Suprapubic skin (tissue), 4 donors: ENCODE measurements at regions not wholly inside any gene's neighbourhood (a gene's known extent, or its start where the extent isn't known, plus 50 kb on each side); places are given as distances from the start of the nearest gene placed in this dataset.
A peak's percentile ranks its signal among the peaks of the same experiment; 100 is the strongest.
"Not testable (repeated sequence)": the region's sequence is repeated elsewhere in the genome, so short reads cannot be mapped to it uniquely, and the experiment has no call there.

Experiments
- DNase-seq, 2 donors: peaks; one replicate each; pipeline ENCODE4 v3.0.0-alpha.2; 2019; ENCODE audit warnings: low spot score in 2 of 2
- H3K27ac ChIP-seq: fragments of 200-600 bp; sonication (generic); one replicate; pipeline ENCODE4 v1.5.1; 2019
- H3K27me3 ChIP-seq: fragments of 200-600 bp; sonication (generic); one replicate; pipeline ENCODE4 v1.5.1; 2019
- H3K36me3 ChIP-seq: fragments of 200-600 bp; sonication (generic); one replicate; pipeline ENCODE4 v1.5.1; 2019
- H3K4me1 ChIP-seq: fragments of 200-600 bp; sonication (generic); one replicate; pipeline ENCODE4 v1.5.1; 2019
- H3K4me3 ChIP-seq: fragments of 200-600 bp; sonication (generic); one replicate; pipeline ENCODE4 v1.5.1; 2019; ENCODE audit warnings: mild to moderate bottlenecking
- H3K9me3 ChIP-seq: fragments of 200-600 bp; sonication (generic); one replicate; pipeline ENCODE4 v1.5.1; 2019
- EP300 ChIP-seq: sonication (generic); formaldehyde crosslinking; IDR thresholded peaks from one replicate; pipeline ENCODE4 v1.6.1; 2017; ENCODE audit warnings: antibody characterized with exemption
- POLR2A ChIP-seq, 2 donors: fragments of 450-650 bp; IDR thresholded peaks; one replicate each; pipeline ENCODE4 v1.6.1; 2017; ENCODE audit warnings: antibody characterized with exemption in 2 of 2, mild to moderate bottlenecking in 2 of 2, moderate library complexity in 2 of 2
- POLR2AphosphoS5 ChIP-seq, 3 donors: sonication (generic); formaldehyde crosslinking; IDR thresholded peaks; one replicate each; pipeline ENCODE4 v1.6.1; 2017; ENCODE audit warnings: antibody characterized with exemption in 3 of 3
- WGBS: methylation state at CpG from one replicate; pipeline ENCODE4 v1.1.5; 2018; 5-methylcytosine and 5-hydroxymethylcytosine counted together
- TF ChIP-seq, protein P1 (sequence below), 2 donors: fragments of 200-600 bp in 1 of 2; fragments of 450-650 bp in 1 of 2; sonication (generic) in 1 of 2; IDR thresholded peaks; one replicate each; pipeline ENCODE4 v1.5.1; 2016 to 2019; ENCODE audit warnings: antibody characterized with exemption in 2 of 2, mild to moderate bottlenecking in 1 of 2, moderate library complexity in 1 of 2

DNA sequence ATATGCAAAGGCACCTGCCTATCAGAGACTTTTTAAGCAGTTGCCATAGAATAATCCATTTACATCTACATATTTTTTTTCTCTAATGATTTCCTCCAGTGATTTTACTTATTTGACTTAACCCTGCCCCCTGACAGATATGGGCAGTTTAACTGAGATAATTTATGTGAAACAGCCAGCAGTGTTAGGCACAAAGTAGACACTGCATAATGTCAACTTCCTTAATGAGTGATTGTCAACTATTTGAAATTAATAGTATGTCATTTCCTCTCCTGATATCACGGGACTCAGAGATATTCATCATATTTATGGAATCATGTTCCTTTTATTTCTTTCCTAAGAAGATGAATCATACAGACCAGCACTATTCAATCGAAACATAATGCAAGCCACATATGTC is 179.9 kb upstream of the ATP10A start:
- no peak for DNase-seq

DNA sequence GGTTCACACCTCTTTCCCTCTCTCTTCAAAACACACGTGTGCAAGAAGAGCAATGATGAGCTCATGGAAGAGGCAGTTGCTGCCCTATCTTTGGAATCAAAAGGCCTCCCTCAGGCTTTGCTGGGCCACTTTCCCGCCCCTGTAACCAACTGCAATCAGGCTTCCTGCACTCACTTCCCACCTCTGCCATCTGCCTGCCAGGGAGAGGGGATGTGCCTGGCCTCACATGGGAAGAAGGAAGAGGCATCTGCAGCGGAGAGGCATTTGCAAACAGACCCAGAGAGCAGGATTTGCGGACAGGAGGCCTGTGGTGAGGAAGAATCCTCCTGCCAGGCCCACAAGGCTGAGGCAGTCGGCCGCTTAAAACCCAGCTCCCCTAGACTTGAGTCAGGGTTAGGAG is 175.6 kb upstream of the ATP10A start:
- H3K36me3 ChIP-seq: no peaks in the 10 kb centered on the region
- no peaks in the 10 kb centered on the region for H3K9me3 ChIP-seq
- no peak overlapping the region for H3K4me3 ChIP-seq
- DNase-seq: peak in 1 of 2 donors; percentile 13
- H3K4me1 ChIP-seq: no peaks in the 10 kb centered on the region
- no peak overlapping the region for H3K27ac ChIP-seq
- WGBS: 58% methylated on average over 6 of the region's 6 CpGs
- TF ChIP-seq POLR2AphosphoS5 (IDR thresholded peaks at IDR 0.05) (no peak), POLR2A (IDR thresholded peaks at IDR 0.05) (no peak), EP300 (no peak)
- TF ChIP-seq, protein P1, sequence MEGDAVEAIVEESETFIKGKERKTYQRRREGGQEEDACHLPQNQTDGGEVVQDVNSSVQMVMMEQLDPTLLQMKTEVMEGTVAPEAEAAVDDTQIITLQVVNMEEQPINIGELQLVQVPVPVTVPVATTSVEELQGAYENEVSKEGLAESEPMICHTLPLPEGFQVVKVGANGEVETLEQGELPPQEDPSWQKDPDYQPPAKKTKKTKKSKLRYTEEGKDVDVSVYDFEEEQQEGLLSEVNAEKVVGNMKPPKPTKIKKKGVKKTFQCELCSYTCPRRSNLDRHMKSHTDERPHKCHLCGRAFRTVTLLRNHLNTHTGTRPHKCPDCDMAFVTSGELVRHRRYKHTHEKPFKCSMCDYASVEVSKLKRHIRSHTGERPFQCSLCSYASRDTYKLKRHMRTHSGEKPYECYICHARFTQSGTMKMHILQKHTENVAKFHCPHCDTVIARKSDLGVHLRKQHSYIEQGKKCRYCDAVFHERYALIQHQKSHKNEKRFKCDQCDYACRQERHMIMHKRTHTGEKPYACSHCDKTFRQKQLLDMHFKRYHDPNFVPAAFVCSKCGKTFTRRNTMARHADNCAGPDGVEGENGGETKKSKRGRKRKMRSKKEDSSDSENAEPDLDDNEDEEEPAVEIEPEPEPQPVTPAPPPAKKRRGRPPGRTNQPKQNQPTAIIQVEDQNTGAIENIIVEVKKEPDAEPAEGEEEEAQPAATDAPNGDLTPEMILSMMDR (IDR thresholded peaks at IDR 0.05): no peak
- peaks cover 2% of the 10 kb centered on the region for H3K27me3 ChIP-seq

More for the DNA sequence above, 179.9 kb upstream of the ATP10A start:
- Histone ChIP-seq H3K27me3 (no peaks in the 10 kb centered on the region), H3K36me3 (no peaks in the 10 kb centered on the region), H3K9me3 (no peaks in the 10 kb centered on the region), H3K27ac (no peak overlapping the region), H3K4me3 (no peak overlapping the region), H3K4me1 (no peaks in the 10 kb centered on the region)
- 29% methylated on average over 2 of the region's 2 CpGs for WGBS
- TF ChIP-seq, protein P1 (IDR thresholded peaks at IDR 0.05): no peak
- TF ChIP-seq POLR2AphosphoS5 (IDR thresholded peaks at IDR 0.05): no peak

DNA sequence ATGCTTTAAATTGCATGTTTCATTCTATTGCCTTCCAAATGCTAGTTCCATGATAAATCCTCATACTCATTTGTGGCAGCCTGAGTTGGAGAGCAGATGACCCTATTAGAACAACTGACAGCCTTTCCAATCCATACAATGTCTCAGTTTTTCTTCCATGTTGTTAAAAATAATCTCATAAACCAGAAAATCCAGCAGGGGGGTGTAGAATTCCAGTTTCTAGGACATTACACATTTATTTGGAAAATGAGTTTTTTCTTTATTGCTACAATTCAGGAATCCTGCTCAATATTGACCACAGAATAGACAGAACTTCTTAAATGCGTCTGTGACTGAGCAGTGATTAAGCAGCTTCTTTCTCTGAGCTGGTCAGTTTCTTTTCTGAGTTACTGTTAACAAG is 174.2 kb upstream of the ATP10A start:
- peaks cover 6% of the 10 kb centered on the region for H3K27me3 ChIP-seq
- no peak for TF ChIP-seq POLR2AphosphoS5 (IDR thresholded peaks at IDR 0.05)
- TF ChIP-seq POLR2A (IDR thresholded peaks at IDR 0.05): no peak
- TF ChIP-seq EP300: no peak
- TF ChIP-seq, protein P1 (IDR thresholded peaks at IDR 0.05): no peak
- no peak for DNase-seq
- no peaks in the 10 kb centered on the region for H3K36me3 ChIP-seq
- whole genome bisulfite sequencing: 52% methylated on average over 1 of the region's 1 CpG
- no peaks in the 10 kb centered on the region for H3K9me3 ChIP-seq
- no peak overlapping the region for H3K4me3 ChIP-seq
- no peak overlapping the region for H3K27ac ChIP-seq
- H3K4me1 ChIP-seq: no peaks in the 10 kb centered on the region

DNA sequence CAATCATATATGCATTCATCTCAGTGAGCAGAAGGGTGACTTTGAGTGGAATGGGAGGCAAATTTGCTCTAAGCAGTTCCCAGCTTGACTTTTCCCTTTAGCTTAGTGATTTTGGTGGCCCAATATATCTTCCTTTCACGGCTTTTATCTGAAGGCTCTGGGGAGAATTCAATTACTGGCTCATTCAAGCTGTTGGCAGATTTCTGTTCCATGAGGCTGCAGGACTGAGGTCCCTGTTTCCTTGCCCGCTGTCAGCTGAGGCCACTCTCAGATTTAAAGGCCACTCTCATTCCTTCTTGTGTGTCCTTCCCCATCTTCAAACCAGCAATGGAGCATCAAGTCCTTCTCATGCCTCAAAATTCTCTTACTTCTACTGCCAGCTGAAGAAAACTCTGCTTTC is 170.4 kb upstream of the ATP10A start:
- H3K9me3 ChIP-seq: no peaks in the 10 kb centered on the region
- no peaks in the 10 kb centered on the region for H3K4me1 ChIP-seq
- no peak for DNase-seq
- TF ChIP-seq POLR2A (IDR thresholded peaks at IDR 0.05) (no peak), EP300 (no peak), POLR2AphosphoS5 (IDR thresholded peaks at IDR 0.05) (no peak)
- TF ChIP-seq, protein P1 (IDR thresholded peaks at IDR 0.05): no peak
- no peak overlapping the region for H3K27ac ChIP-seq
- 75% methylated on average over 2 of the region's 2 CpGs for WGBS
- peaks cover 18% of the 10 kb centered on the region for H3K27me3 ChIP-seq
- no peaks in the 10 kb centered on the region for H3K36me3 ChIP-seq
- no peak overlapping the region for H3K4me3 ChIP-seq

DNA sequence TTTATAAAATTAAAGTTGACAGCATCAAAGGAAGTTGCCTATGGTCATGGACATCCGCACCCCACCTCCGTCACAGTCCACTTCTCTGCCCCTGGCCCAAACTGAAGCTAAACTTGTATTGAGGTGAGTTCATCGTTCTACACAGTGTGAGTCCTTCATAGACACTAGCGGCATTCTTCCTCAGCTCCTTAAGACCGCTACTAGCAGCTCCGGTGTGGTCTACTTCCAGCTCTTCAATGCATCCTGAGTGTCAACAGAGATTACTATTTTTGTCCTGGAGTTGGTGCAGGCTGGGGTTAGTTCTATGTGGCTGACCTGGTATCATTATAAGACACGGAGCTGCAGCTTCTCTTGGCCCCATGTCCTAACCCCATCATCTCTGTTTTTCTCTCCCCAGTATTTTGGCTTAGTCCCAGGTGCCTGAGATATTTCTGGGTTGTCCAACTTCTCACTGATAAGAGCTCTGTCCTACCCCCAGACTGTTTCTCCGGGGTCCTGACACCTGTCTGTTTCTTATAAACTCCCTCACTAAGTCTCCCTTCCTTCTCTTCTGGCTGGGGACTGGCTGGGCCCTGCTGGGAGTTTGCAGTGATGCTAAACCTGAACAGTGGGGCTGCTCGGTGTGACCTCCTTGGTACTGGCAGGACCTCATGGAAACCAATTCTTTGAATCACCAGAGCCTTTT is 169.2 kb upstream of the ATP10A start:
- no peaks in the 10 kb centered on the region for H3K4me1 ChIP-seq
- no peak overlapping the region for H3K27ac ChIP-seq
- DNase-seq: peak in 1 of 2 donors; percentile 26
- no peaks in the 10 kb centered on the region for H3K36me3 ChIP-seq
- H3K27me3 ChIP-seq: peaks cover 24% of the 10 kb centered on the region
- WGBS: 86% methylated on average over 9 of the region's 9 CpGs
- H3K4me3 ChIP-seq: no peak overlapping the region
- TF ChIP-seq EP300 (no peak), POLR2AphosphoS5 (IDR thresholded peaks at IDR 0.05) (no peak), POLR2A (IDR thresholded peaks at IDR 0.05) (no peak)
- TF ChIP-seq, protein P1 (IDR thresholded peaks at IDR 0.05): no peak
- H3K9me3 ChIP-seq: no peaks in the 10 kb centered on the region

DNA sequence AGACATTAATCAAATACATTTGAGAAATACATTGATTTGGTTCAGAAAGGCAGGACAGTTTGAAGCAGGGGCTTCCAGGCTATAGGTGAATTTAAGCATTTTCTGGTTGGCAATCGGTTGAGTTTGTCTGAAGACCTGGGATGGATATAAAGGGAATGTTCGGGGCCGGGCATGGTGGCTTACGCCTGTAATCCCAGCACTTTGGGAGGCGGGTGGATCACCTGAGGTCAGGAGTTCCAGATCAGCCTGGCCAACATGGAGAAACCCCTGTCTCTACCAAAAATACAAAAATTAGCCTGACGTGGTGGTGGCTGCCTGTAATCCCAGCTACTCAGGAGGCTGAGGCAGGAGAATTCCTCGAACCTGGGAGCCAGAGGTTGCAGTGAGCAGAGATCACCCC is 166.5 kb upstream of the ATP10A start:
- H3K27me3 ChIP-seq: peaks cover 22% of the 10 kb centered on the region
- WGBS: 90% methylated on average over 7 of the region's 7 CpGs
- not testable (repeated sequence) for H3K4me3 ChIP-seq, H3K9me3 ChIP-seq, H3K4me1 ChIP-seq, H3K27ac ChIP-seq, H3K36me3 ChIP-seq
- peak in 1 of 2 donors; percentile 23 for DNase-seq
